ENCODE measurements at regions not wholly inside any gene's neighbourhood (a gene's known extent, or its start where the extent isn't known, plus 50 kb on each side); places are given as distances from the start of the nearest gene placed in this dataset.

DNA sequence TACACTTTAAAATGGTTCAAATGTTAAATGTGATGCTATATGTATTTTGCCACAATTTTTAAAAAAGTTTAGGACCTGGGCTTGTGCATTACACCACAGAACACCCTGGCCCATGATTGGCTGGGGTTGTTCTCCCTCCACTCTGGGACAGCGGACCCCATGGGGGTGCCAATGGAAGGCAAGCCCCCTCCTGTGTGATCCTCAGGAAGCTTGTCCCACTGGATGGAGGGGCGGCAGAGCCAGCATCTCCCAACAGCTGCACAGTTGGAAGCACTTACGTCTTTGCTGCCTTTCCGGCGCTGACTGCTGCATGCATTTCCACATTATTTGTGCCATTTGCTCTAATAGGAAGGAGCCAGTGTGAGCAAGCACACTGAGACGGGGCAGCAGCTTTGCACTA is 196.5 kb downstream of the SHANK2 start:
- TF ChIP-seq, protein P1, sequence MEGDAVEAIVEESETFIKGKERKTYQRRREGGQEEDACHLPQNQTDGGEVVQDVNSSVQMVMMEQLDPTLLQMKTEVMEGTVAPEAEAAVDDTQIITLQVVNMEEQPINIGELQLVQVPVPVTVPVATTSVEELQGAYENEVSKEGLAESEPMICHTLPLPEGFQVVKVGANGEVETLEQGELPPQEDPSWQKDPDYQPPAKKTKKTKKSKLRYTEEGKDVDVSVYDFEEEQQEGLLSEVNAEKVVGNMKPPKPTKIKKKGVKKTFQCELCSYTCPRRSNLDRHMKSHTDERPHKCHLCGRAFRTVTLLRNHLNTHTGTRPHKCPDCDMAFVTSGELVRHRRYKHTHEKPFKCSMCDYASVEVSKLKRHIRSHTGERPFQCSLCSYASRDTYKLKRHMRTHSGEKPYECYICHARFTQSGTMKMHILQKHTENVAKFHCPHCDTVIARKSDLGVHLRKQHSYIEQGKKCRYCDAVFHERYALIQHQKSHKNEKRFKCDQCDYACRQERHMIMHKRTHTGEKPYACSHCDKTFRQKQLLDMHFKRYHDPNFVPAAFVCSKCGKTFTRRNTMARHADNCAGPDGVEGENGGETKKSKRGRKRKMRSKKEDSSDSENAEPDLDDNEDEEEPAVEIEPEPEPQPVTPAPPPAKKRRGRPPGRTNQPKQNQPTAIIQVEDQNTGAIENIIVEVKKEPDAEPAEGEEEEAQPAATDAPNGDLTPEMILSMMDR (IDR thresholded peaks at IDR 0.05 in 8 of 11, conservative IDR thresholded peaks at IDR 0.05 in 3 of 11) = no peak
- no peak for TF ChIP-seq POLR2AphosphoS5 (IDR thresholded peaks at IDR 0.05)
